Karpas-422 (cell line): ENCODE measurements at regions not wholly inside any gene's neighbourhood (a gene's known extent, or its start where the extent isn't known, plus 50 kb on each side); places are given as distances from the start of the nearest gene placed in this dataset.
"Not testable (repeated sequence)": the region's sequence is repeated elsewhere in the genome, so short reads cannot be mapped to it uniquely, and the experiment has no call there.

Experiments
- DNase-seq: peaks from one replicate; pipeline ENCODE4 v3.0.0-alpha.2; 2015
- H2AFZ ChIP-seq: fragments of 200-600 bp; sonication (generic); 2 replicates; pipeline ENCODE4 v1.6.1; 2014; ENCODE audit warnings: antibody characterized with exemption, low read length, mixed read lengths
- H3K27ac ChIP-seq: fragments of 200-600 bp; sonication (generic); 2 replicates; pipeline ENCODE4 v1.5.1; 2014; ENCODE audit warnings: mild to moderate bottlenecking, low read length, moderate library complexity
- H3K27me3 ChIP-seq: fragments of 200-600 bp; sonication (generic); 2 replicates; pipeline ENCODE4 v1.6.1; 2014; ENCODE audit warnings: low read length, mixed read lengths
- H3K36me3 ChIP-seq: fragments of 200-600 bp; sonication (generic); 2 replicates; pipeline ENCODE4 v1.6.1; 2014; ENCODE audit warnings: low read length, mixed read lengths; ENCODE audit not compliant: insufficient read depth
- H3K4me1 ChIP-seq: fragments of 200-600 bp; sonication (generic); 2 replicates; pipeline ENCODE4 v1.6.1; 2014; ENCODE audit warnings: mild to moderate bottlenecking, low read length, mixed read lengths
- H3K4me2 ChIP-seq: fragments of 200-600 bp; sonication (generic); 2 replicates; pipeline ENCODE4 v1.6.1; 2014; ENCODE audit warnings: low read length, low read depth, mild to moderate bottlenecking; ENCODE audit not compliant: poor library complexity, severe bottlenecking
- H3K4me3 ChIP-seq: fragments of 200-600 bp; sonication (generic); 2 replicates; pipeline ENCODE4 v1.5.1; 2014; ENCODE audit warnings: mild to moderate bottlenecking, antibody characterized with exemption, low read length, mixed read lengths
- H3K79me2 ChIP-seq: fragments of 200-600 bp; sonication (generic); 2 replicates; pipeline ENCODE4 v1.6.1; 2014; ENCODE audit warnings: mild to moderate bottlenecking, low read length, mixed read lengths
- H3K9ac ChIP-seq: fragments of 200-600 bp; sonication (generic); 2 replicates; pipeline ENCODE4 v1.6.0; 2014; ENCODE audit warnings: low read length
- H3K9me2 ChIP-seq: fragments of 200-600 bp; sonication (generic), shearing (Covaris generic); replicated peaks from 2 replicates; pipeline ENCODE4 v1.6.0; 2014; ENCODE audit warnings: mild to moderate bottlenecking, low read length, moderate library complexity; ENCODE audit not compliant: insufficient read depth
- H3K9me3 ChIP-seq: fragments of 300-700, 200-600 bp; sonication (generic); 2 replicates; pipeline ENCODE4 v1.6.1; 2014; ENCODE audit warnings: low read length, mixed read lengths
- H4K20me1 ChIP-seq: fragments of 200-600 bp; sonication (generic); 2 replicates; pipeline ENCODE4 v1.6.1; 2014; ENCODE audit warnings: mild to moderate bottlenecking, antibody characterized with exemption, low read length, low read depth; ENCODE audit not compliant: insufficient read depth

DNA sequence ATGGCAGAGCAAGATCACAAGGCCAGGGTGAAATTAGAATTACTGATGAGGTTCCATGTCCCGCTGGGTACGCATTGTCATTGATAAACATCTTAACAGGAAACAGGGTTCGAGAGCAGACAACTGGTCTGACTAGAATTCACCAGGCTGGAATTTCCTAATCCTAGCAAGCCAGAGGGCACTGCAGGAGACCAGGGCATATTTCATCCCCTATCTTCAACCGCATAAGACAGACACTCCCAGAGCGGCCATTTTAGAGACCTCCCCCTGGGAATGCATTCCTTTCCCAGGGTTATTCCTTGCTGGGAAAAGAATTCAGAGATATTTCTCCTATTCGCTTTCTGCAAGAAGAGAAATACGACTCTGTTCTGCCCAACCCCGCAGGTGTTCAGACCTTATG lies 1041.3 kb downstream of the OLFM4 start:
- not testable (repeated sequence) for H3K4me3 ChIP-seq, H3K27ac ChIP-seq, H3K79me2 ChIP-seq, H3K27me3 ChIP-seq, H2AFZ ChIP-seq, H3K4me1 ChIP-seq, H3K36me3 ChIP-seq, DNase-seq, H3K9me2 ChIP-seq, H3K4me2 ChIP-seq, H4K20me1 ChIP-seq, H3K9ac ChIP-seq
- peaks cover 36% of the 10 kb centered on the region for H3K9me3 ChIP-seq

DNA sequence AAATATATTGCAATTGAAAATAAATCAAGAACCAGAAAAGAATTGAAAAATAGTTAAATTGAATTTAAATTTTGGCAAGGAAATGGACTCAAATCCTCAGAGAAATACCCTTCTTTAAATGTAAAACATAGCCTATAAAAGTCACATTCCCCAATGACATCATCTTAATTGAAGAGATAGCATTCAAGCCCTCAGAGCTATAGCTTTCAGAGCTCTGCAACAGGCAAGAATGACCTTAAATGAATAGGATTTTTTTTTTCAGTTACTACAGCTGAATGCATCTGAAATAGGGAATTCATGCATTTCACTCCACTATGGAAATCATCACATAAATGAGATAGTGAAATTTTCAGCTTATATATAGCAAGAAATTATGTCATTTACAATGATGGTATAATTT lies 1049.0 kb downstream of the OLFM4 start:
- Histone ChIP-seq H3K4me2 (no peak overlapping the region), H3K9me3 (peaks cover 29% of the 10 kb centered on the region), H3K9ac (no peak overlapping the region), H3K79me2 (no peaks in the 10 kb centered on the region), H2AFZ (no peak overlapping the region), H3K36me3 (no peaks in the 10 kb centered on the region), H3K27ac (no peak overlapping the region), H3K4me1 (no peaks in the 10 kb centered on the region), H3K27me3 (no peaks in the 10 kb centered on the region), H3K4me3 (no peak overlapping the region), H3K9me2 (no peaks in the 10 kb centered on the region), H4K20me1 (no peaks in the 10 kb centered on the region)
- DNase-seq = no peak

DNA sequence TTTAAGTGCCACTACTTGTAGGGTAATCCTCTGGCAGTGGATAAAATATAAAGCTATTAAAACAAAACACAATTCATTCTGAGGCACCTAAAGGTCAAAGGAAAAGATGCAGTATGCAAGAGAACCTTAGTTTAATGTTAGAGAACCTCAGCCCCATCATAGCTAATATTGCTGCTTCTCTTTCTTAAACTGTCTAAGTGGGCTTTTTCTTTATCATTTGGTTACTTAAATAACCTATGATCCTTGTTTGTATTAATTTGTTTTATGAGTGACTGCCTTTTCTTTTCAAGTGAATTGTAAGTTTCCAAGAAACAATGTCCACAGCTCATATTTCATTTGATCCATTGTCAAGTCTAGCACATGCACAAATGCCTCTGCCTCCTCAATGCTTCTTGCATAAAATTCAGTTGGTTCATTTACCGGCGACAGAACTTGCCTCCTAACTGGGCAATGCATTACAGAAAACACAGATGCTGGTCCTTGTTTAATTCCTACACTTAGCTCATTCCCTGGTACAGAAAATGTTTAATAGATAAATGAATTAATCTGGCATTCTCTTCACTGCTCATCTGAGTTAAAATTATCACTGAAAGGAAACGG lies 1049.8 kb downstream of the OLFM4 start:
- no peaks in the 10 kb centered on the region for H3K4me1 ChIP-seq
- H2AFZ ChIP-seq = no peak overlapping the region
- H3K9ac ChIP-seq = no peak overlapping the region
- no peaks in the 10 kb centered on the region for H3K79me2 ChIP-seq
- H3K4me3 ChIP-seq = no peak overlapping the region
- peaks cover 23% of the 10 kb centered on the region for H3K9me3 ChIP-seq
- H3K4me2 ChIP-seq = no peak overlapping the region
- no peaks in the 10 kb centered on the region for H3K36me3 ChIP-seq
- no peaks in the 10 kb centered on the region for H4K20me1 ChIP-seq
- no peaks in the 10 kb centered on the region for H3K27me3 ChIP-seq
- no peaks in the 10 kb centered on the region for H3K9me2 ChIP-seq
- H3K27ac ChIP-seq = no peak overlapping the region
- DNase-seq = no peak

DNA sequence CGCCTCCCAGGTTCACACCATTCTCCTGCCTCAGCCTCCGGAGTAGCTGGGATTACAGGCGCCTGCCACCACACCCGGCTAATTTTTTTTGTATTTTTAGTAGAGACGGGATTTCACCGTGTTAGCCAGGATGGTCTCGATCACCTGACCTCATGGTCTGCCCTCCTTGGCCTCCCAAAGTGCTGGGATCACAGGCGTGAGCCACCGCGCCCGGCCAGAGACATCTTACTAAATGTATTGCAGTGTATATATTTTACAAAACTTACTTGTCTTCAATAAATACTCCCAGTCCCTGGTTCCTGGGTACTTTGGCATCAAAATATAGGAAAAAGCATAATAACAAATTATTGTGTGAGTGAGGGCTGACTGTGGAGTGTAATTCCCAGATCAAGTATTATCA lies 1053.7 kb downstream of the OLFM4 start:
- not testable (repeated sequence) for H3K27ac ChIP-seq, H3K9ac ChIP-seq, H3K9me2 ChIP-seq, H4K20me1 ChIP-seq, H3K4me1 ChIP-seq, H3K4me3 ChIP-seq, DNase-seq, H3K4me2 ChIP-seq, H3K36me3 ChIP-seq, H3K79me2 ChIP-seq, H3K27me3 ChIP-seq, H2AFZ ChIP-seq
- peaks cover 18% of the 10 kb centered on the region; the same call in 1 of the 2 replicates for H3K9me3 ChIP-seq

DNA sequence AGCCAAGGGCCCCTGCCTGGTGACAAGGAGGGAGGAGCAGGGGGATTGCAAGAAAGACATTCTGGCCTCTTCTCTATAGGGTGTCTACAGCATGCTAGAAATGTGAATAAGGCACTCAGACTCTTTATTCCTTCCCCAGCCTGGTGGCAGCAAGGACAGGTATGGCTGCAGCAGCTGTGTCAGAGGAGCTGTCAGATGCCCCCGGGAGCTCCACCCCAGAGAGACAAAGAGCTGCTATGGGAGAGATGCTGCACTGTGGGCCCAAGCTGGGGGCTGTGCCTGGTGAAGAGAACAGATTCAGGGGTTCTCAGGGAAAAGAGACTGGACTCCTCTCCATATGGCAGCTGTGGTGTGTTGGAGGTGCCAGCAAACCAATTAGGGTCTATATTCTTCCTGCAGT lies 1063.3 kb downstream of the OLFM4 start:
- Histone ChIP-seq H3K4me3 (no peak overlapping the region), H3K4me1 (no peaks in the 10 kb centered on the region), H2AFZ (no peak overlapping the region), H3K4me2 (no peak overlapping the region), H3K27ac (no peak overlapping the region), H4K20me1 (no peaks in the 10 kb centered on the region), H3K27me3 (no peaks in the 10 kb centered on the region), H3K79me2 (no peaks in the 10 kb centered on the region), H3K9me3 (peaks cover 41% of the 10 kb centered on the region), H3K9ac (no peak overlapping the region), H3K36me3 (no peaks in the 10 kb centered on the region), H3K9me2 (no peaks in the 10 kb centered on the region)
- no peak for DNase-seq

DNA sequence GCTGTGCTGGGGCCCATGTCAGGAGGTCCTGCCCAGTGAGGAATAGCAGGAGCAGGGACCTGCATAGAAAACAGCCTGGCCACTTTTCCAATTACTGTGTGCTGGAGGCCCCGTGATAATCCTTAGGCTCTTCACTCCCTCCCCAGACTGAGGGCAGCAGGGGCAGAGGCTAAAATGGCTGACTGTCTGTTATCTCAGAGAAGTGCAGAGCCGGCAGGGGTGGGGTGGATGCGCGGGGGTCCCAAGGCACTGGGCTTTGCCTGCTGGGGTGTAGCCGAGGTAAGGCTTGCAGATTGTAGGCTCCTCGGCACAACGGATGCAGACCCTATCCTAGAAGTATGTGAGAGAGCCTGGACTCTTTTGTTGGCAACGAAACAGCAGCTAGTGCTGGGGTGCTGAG lies 1064.1 kb downstream of the OLFM4 start:
- no peaks in the 10 kb centered on the region for H3K36me3 ChIP-seq
- H2AFZ ChIP-seq = no peak overlapping the region
- no peaks in the 10 kb centered on the region for H4K20me1 ChIP-seq
- no peaks in the 10 kb centered on the region for H3K4me1 ChIP-seq
- H3K9me2 ChIP-seq = no peaks in the 10 kb centered on the region
- H3K4me3 ChIP-seq = no peak overlapping the region
- no peaks in the 10 kb centered on the region for H3K27me3 ChIP-seq
- DNase-seq = no peak
- H3K4me2 ChIP-seq = no peak overlapping the region
- peaks cover 39% of the 10 kb centered on the region for H3K9me3 ChIP-seq
- H3K9ac ChIP-seq = no peak overlapping the region
- no peaks in the 10 kb centered on the region for H3K79me2 ChIP-seq
- H3K27ac ChIP-seq = no peak overlapping the region

DNA sequence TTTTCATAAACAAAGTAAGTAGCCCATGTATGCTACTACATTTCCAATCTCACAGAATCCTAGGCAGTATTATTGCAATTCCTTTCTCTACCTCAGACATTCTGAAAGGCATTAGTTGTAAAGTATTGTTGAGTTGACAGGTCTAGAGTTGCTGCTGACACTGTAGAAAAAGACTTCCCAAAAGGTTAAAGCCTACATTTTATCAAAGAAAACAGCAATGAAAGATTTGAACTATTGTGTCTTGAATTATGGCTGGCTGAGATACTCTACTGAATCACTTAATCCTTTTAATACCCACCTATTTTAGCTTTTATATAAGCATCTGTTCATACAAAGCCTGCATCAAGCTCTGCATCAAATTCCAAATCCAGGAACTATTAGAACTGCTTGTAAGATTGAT lies 1082.0 kb downstream of the OLFM4 start:
- H3K79me2 ChIP-seq = no peaks in the 10 kb centered on the region
- H3K27me3 ChIP-seq = no peaks in the 10 kb centered on the region
- H3K4me2 ChIP-seq = no peak overlapping the region
- no peaks in the 10 kb centered on the region for H3K9me2 ChIP-seq
- H3K4me3 ChIP-seq = no peak overlapping the region
- H3K9me3 ChIP-seq = peaks cover 17% of the 10 kb centered on the region
- H4K20me1 ChIP-seq = no peaks in the 10 kb centered on the region
- no peaks in the 10 kb centered on the region for H3K4me1 ChIP-seq
- no peak overlapping the region for H3K27ac ChIP-seq
- no peak overlapping the region for H3K9ac ChIP-seq
- H2AFZ ChIP-seq = no peak overlapping the region
- no peak for DNase-seq
- no peaks in the 10 kb centered on the region for H3K36me3 ChIP-seq

DNA sequence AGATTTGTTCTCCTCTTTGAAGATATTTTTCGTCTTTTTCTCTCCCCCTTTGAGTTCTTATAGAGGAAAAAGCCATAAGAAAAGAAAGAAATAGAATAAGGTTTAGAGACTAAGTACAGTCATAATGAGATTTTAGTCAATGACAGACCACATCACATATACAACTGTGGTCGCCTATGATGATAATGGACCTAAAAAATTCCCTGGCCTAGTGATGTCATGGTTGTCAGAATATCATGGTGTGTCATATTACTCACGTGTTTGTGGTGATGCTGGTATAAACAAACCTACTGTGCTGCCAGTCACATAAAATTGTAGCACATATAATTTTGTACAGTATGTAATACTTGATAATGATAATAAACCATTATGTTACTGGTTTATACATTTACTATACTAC lies 1096.1 kb downstream of the OLFM4 start:
- Histone ChIP-seq H3K4me1 (no peaks in the 10 kb centered on the region), H3K27me3 (no peaks in the 10 kb centered on the region), H3K4me2 (no peak overlapping the region), H3K9ac (no peak overlapping the region), H4K20me1 (no peaks in the 10 kb centered on the region), H3K79me2 (no peaks in the 10 kb centered on the region), H3K36me3 (no peaks in the 10 kb centered on the region), H3K27ac (no peak overlapping the region), H2AFZ (no peak overlapping the region), H3K9me2 (0 out of 2 replicates have a peak, but pooled peaks cover 3% of the 10 kb centered on the region), H3K4me3 (no peak overlapping the region), H3K9me3 (peaks cover 8% of the 10 kb centered on the region; the same call in 1 of the 2 replicates)
- DNase-seq = no peak

DNA sequence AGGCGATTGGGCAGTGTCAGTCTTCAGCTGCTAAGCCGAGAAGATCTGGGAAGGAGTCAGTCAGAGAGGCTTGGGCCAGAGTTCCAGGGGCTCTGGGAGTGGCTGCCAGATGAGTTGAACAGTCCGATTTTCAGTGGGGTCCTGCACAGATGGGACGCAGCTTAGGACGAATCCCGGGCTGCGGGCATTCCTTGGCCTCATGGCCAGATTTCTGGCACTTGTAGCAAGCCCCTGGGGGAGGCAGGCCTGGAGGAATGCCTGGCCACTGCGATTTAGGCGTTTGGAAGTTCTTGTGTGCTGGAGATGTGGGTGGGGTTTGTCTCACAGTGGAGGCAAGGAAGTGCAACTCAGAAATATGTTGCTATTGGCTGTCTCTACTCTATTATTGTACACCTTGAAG lies 1102.3 kb downstream of the OLFM4 start:
- H3K36me3 ChIP-seq, DNase-seq, H3K27ac ChIP-seq, H3K9me2 ChIP-seq, H3K79me2 ChIP-seq, H3K9ac ChIP-seq, H4K20me1 ChIP-seq, H2AFZ ChIP-seq, H3K4me2 ChIP-seq, H3K9me3 ChIP-seq, H3K4me1 ChIP-seq, H3K27me3 ChIP-seq, H3K4me3 ChIP-seq: not testable (repeated sequence)
